Fibroblast of lung (primary cell): ENCODE measurements at regions not wholly inside any gene's neighbourhood (a gene's known extent, or its start where the extent isn't known, plus 50 kb on each side); places are given as distances from the start of the nearest gene placed in this dataset.

Experiments
- DNase-seq, 2 donors: peaks; one replicate each; pipeline versions ENCODE4 v3.0.0 to v3.0.0-alpha.2; 2010; ENCODE audit warnings: low read depth in 2 of 2
- H2AFZ ChIP-seq: 2 replicates; pipeline ENCODE4 v1.5.1; 2012; ENCODE audit warnings: low read length, control low read depth, inconsistent platforms
- H3K27ac ChIP-seq: 2 replicates; pipeline ENCODE4 v1.5.1; 2011; ENCODE audit warnings: low read length, control low read depth; ENCODE audit not compliant: insufficient read depth
- H3K27me3 ChIP-seq: 2 replicates; pipeline ENCODE4 v1.5.1; 2011; ENCODE audit warnings: mild to moderate bottlenecking, low read length; ENCODE audit not compliant: control insufficient read depth, insufficient read depth
- H3K36me3 ChIP-seq: 2 replicates; pipeline ENCODE4 v1.5.1; 2011; ENCODE audit warnings: low read length; ENCODE audit not compliant: control insufficient read depth, insufficient read depth
- H3K4me1 ChIP-seq: 2 replicates; pipeline ENCODE4 v1.5.1; 2011; ENCODE audit warnings: low read length; ENCODE audit not compliant: control insufficient read depth, insufficient read depth; ENCODE audit errors: extremely low read depth
- H3K4me2 ChIP-seq: 2 replicates; pipeline ENCODE4 v1.5.1; 2011; ENCODE audit warnings: low read length, control low read depth; ENCODE audit not compliant: insufficient read depth; ENCODE audit errors: extremely low read depth
- H3K4me3 ChIP-seq, 4 experiments: fragments of 200-600 bp in 1 of 4; sonication (generic) in 1 of 4; replicated peaks in 1 of 4; 2 replicates each; pipeline ENCODE4 v1.5.1; 2011 to 2016; ENCODE audit warnings: low read length in 4 of 4, low read depth in 3 of 4, mild to moderate bottlenecking in 3 of 4, control low read depth in 2 of 4, inconsistent platforms in 1 of 4, mixed read lengths in 1 of 4; ENCODE audit not compliant: insufficient read depth in 1 of 4; ENCODE audit errors: control extremely low read depth in 1 of 4
- H3K79me2 ChIP-seq: 2 replicates; pipeline ENCODE4 v1.5.1; 2012; ENCODE audit warnings: mild to moderate bottlenecking, low read length, inconsistent platforms; ENCODE audit not compliant: control insufficient read depth, insufficient read depth
- H3K9ac ChIP-seq: 2 replicates; pipeline ENCODE4 v1.5.1; 2011; ENCODE audit warnings: mild to moderate bottlenecking, low read length, control low read depth; ENCODE audit not compliant: insufficient read depth
- H3K9me3 ChIP-seq: 2 replicates; pipeline ENCODE4 v1.5.1; 2012; ENCODE audit warnings: low read depth, low read length; ENCODE audit not compliant: control insufficient read depth, insufficient read depth
- H4K20me1 ChIP-seq: 2 replicates; pipeline ENCODE4 v1.5.1; 2011; ENCODE audit warnings: low read length; ENCODE audit not compliant: control insufficient read depth, insufficient read depth; ENCODE audit errors: extremely low read depth
- CTCF ChIP-seq, 2 donors: IDR thresholded peaks in 1 of 2; conservative IDR thresholded peaks in 1 of 2; 1 replicate in 1 of 2; 2 replicates in 1 of 2; pipeline ENCODE4 v1.5.1; 2011 to 2012; ENCODE audit warnings: low read length in 2 of 2, control low read depth in 1 of 2, inconsistent platforms in 1 of 2, low read depth in 1 of 2, mild to moderate bottlenecking in 1 of 2
- EZH2 ChIP-seq: IDR thresholded peaks from 2 replicates; pipeline ENCODE4 v1.5.1; 2012; ENCODE audit warnings: low read length, control low read depth, mild to moderate bottlenecking; ENCODE audit errors: missing control alignments

GRCh38 chr19:30170081-30170480 lies 202.1 kb upstream of the ZNF536 start:
- no peaks in the 10 kb centered on the region for H3K79me2 ChIP-seq
- no peaks in the 10 kb centered on the region for H4K20me1 ChIP-seq
- no peak overlapping the region for H3K9ac ChIP-seq
- H3K27me3 ChIP-seq = no peaks in the 10 kb centered on the region
- H3K4me1 ChIP-seq = no peaks in the 10 kb centered on the region
- no peak overlapping the region for H3K4me2 ChIP-seq
- no peak overlapping the region for H3K4me3 ChIP-seq
- no peak for TF ChIP-seq EZH2
- TF ChIP-seq CTCF (conservative IDR thresholded peaks at IDR 0.05 in 1 of 2, IDR thresholded peaks at IDR 0.05 in 1 of 2; ENCODE audit: low read depth in 1 of 2, low read length in 2 of 2) = no peak
- H2AFZ ChIP-seq = no peak overlapping the region
- no peaks in the 10 kb centered on the region for H3K36me3 ChIP-seq
- DNase-seq = no peak
- no peak overlapping the region for H3K27ac ChIP-seq
- no peaks in the 10 kb centered on the region for H3K9me3 ChIP-seq

GRCh38 chr19:30170495-30171137 lies 201.6 kb upstream of the ZNF536 start:
- no peak for TF ChIP-seq CTCF (conservative IDR thresholded peaks at IDR 0.05 in 1 of 2, IDR thresholded peaks at IDR 0.05 in 1 of 2; ENCODE audit: low read depth in 1 of 2, low read length in 2 of 2)
- no peak for TF ChIP-seq EZH2
- Histone ChIP-seq H3K4me2 (no peak overlapping the region), H3K36me3 (no peaks in the 10 kb centered on the region), H3K9me3 (no peaks in the 10 kb centered on the region), H3K9ac (no peak overlapping the region), H3K4me3 (no peak overlapping the region), H2AFZ (no peak overlapping the region), H3K27ac (no peak overlapping the region), H3K27me3 (no peaks in the 10 kb centered on the region), H3K79me2 (no peaks in the 10 kb centered on the region), H3K4me1 (no peaks in the 10 kb centered on the region), H4K20me1 (no peaks in the 10 kb centered on the region)
- no peak for DNase-seq

GRCh38 chr19:30171138-30171635 lies 201.0 kb upstream of the ZNF536 start:
- Histone ChIP-seq H3K9me3 (no peaks in the 10 kb centered on the region), H3K4me1 (no peaks in the 10 kb centered on the region), H3K9ac (no peak overlapping the region), H3K4me2 (no peak overlapping the region), H3K79me2 (no peaks in the 10 kb centered on the region), H3K27me3 (no peaks in the 10 kb centered on the region), H2AFZ (no peak overlapping the region), H3K36me3 (no peaks in the 10 kb centered on the region), H3K27ac (no peak overlapping the region), H4K20me1 (no peaks in the 10 kb centered on the region), H3K4me3 (no peak overlapping the region)
- no peak for DNase-seq
- TF ChIP-seq EZH2 (no peak), CTCF (conservative IDR thresholded peaks at IDR 0.05 in 1 of 2, IDR thresholded peaks at IDR 0.05 in 1 of 2; ENCODE audit: low read depth in 1 of 2, low read length in 2 of 2) (no peak)
